ENCODE measurements at regions not wholly inside any gene's neighbourhood (a gene's known extent, or its start where the extent isn't known, plus 50 kb on each side); places are given as distances from the start of the nearest gene placed in this dataset.

GRCh38 chr7:13466874-13467547 lies 522.5 kb downstream of the ETV1 start:
- TF ChIP-seq REST (IDR thresholded peaks at IDR 0.05; ENCODE audit: low read depth), result no peak
- no peak for TF ChIP-seq NFIC (IDR thresholded peaks at IDR 0.05)
- no peak for TF ChIP-seq CREB1 (IDR thresholded peaks at IDR 0.05; ENCODE audit: low read depth)
- TF ChIP-seq EGR1 (IDR thresholded peaks at IDR 0.05), result no peak
- TF ChIP-seq CEBPB (IDR thresholded peaks at IDR 0.05), result no peak
